ENCODE measurements at regions not wholly inside any gene's neighbourhood (a gene's known extent, or its start where the extent isn't known, plus 50 kb on each side); places are given as distances from the start of the nearest gene placed in this dataset.
"Not testable (repeated sequence)": the region's sequence is repeated elsewhere in the genome, so short reads cannot be mapped to it uniquely, and the experiment has no call there.

DNA sequence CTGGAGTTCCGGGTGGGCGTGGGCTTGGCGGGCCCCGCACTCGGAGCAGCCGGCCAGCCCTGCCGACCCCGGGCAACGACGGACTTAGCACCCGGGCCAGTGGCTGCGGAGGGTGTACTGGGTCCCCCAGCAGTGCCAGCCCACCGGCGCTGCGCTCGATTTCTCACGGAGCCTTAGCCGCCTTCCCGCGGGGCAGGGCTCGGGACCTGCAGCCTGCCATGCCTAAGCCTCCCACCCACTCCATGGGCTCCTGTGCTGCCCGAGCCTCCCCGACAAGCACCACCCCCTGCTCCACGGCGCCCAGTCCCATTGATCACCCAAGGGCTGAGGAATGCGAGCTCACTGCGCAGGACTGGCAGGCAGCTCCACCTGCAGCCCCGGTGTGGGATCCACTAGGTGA, 99.9 kb upstream of the SETBP1 start:
- peak; percentile 41 for DNase-seq (ENCODE audit: missing footprints)
- intact Hi-C loops (cut with DNase I); ATAC-seq: not testable (repeated sequence)

DNA sequence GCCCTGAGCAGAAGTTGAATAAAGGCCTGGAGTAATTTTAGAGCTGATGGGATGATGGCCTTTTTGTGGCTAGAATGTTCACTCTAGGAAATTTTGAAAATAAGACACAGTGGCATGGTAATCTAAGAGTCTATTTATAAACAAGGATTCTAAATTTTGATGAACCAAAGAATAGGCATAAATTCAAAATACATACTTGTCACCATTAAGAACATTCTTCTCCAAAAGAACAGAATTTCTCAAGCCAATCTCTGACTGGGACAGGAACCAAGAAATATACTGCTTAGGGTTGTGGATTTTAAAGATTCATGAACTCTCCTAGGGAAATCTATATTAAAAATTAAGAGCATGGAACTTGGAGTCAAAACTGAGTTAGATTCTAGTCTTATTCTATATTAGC, 98.2 kb upstream of the SETBP1 start:
- intact Hi-C loops (cut with DNase I): no loop called here

DNA sequence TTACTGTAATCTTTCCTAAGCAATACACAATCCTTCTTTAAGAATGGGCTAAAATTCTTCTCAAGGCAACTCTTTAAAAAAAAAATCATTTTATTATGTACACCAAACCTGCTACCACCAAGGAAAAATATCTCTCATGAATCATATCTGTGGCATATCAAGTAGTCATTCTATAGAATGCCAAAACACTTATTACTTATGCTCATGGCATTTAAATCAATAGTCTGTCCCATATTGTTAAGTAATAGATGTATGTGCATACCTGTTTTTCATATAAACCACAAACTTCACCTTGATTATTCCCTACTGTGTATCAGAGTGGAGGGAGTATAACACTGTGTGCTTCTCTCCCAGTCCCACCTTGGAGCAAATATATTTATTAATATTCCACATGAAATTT, 95.8 kb upstream of the SETBP1 start:
- ATAC-seq: no peak
- intact Hi-C loops (cut with DNase I): no loop called here
- DNase-seq (ENCODE audit: missing footprints): no peak

More for the DNA sequence above, 98.2 kb upstream of the SETBP1 start:
- ATAC-seq (no peak), DNase-seq (ENCODE audit: missing footprints) (no peak)

DNA sequence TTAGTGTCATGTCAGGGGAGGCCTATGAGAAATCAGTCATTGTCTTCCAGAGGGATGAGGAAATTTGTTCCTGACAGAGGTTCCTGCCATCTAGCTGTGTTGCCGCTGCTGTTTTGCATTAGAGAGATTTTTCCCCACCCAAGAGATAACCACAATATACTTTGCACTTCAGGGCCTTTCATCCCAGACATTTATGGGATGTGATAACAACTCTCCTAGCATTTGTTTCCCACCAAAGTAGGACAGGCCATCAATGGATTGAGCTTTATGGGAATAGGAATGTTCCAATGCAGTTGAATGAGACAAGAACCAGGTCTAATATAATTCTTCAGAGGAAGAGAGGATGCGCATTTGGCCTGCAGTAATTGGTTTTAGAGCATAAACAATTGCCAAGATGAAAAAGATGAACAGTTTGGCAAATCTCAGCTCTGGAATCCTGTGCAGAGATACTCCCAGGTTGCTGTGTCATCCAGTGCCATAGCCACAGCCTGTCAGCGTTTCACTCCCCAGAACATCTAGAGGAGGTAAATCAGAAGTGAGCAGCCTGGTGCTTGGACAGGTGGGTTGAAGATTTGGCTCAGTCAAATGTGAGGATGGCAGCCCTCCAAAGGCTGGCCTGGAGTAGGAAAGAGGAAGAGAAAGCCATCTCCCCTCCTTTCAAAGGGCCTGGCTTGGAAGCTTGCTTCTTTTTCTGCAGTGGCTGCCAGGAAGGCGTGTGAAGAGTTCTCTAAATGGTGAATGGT, 93.7 kb upstream of the SETBP1 start:
- DNase-seq (ENCODE audit: missing footprints) (no peak), ATAC-seq (no peak)
- intact Hi-C loops (cut with DNase I): no loop called here

- intact Hi-C loops (cut with DNase I): no loop called here
- ATAC-seq (no peak), DNase-seq (ENCODE audit: missing footprints) (no peak)
Observed at GRCh38 chr18:44588508-44588907, 92.2 kb upstream of the SETBP1 start.

DNA sequence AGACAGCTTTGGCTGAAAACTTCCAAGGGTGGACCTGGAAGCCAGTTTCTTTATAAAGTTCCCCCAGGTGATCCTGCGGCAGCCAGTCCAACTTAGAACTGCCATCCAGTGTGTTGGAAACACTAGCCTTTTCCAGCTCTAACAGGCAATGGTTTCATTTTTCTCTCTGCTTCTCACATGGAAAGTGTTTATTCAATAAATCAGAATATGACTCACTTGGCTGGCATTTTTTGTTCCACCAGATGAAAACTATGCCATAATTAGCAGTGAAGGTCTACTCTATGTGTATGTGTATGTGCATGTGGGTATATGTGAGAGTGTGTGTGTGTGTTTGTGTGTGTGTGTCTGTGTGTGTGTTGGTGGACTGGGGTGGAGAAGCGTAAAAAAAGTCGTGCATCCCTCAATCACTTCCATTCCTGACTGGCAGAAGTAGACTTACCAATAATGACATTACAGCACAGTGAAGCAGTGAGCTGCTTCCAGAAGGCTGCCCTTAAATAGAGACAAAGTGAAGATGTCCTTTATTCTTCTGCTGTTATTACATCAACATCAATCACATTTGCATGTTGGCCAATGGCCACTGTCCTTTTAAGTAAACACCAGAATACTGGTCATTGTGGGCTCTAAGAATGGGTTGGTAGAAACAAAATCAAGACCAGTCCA, 90.9 kb upstream of the SETBP1 start:
- ATAC-seq (no peak), DNase-seq (ENCODE audit: missing footprints) (no peak)
- intact Hi-C loops (cut with DNase I): loop anchor here (5.0 kb wide), 1 partner anchor 82 kb away; no protein-coding TSS in a partner anchor

DNA sequence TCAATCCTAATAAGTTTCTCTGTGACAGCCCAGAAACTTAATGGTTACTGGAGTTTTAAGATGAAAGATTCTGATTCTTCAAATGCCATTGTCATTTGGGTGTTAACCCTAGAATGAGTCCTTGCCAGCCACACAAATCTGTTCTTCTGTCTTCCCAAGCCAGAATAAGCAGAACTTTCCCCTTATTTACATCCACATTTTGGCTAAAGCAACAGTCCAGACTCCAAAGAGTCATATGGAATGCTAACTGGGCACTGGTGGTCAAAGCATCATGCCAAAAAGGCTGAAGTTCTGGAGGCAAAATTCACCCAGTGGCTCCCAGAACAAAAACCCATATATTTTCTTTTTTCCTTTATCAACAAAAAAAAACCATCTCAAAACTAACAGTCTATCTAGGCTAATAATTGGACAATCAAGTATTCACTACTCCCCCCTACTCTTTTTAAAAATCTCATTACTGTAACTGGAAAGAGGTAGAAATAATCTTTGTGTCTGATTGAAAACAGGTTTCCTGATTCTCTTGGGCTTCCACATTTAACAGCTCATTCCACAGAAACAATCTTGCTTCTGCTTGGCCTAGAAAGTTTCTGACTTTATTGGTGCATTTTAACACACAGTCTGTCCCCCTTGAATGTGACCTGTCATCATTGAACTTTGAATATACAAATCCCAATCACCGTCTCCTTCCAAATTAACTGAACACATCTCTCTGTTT, 89.6 kb upstream of the SETBP1 start:
- intact Hi-C loops (cut with DNase I): loop anchor here (5.0 kb wide), 1 partner anchor 81 kb away; no protein-coding TSS in a partner anchor
- DNase-seq (ENCODE audit: missing footprints) (no peak), ATAC-seq (no peak)

GRCh38 chr18:44592639-44593038, 88.0 kb upstream of the SETBP1 start:
- peak; percentile 83 for ATAC-seq
- intact Hi-C loops (cut with DNase I): loop anchor here (5.0 kb wide), 1 partner anchor 80 kb away; no protein-coding TSS in a partner anchor

DNA sequence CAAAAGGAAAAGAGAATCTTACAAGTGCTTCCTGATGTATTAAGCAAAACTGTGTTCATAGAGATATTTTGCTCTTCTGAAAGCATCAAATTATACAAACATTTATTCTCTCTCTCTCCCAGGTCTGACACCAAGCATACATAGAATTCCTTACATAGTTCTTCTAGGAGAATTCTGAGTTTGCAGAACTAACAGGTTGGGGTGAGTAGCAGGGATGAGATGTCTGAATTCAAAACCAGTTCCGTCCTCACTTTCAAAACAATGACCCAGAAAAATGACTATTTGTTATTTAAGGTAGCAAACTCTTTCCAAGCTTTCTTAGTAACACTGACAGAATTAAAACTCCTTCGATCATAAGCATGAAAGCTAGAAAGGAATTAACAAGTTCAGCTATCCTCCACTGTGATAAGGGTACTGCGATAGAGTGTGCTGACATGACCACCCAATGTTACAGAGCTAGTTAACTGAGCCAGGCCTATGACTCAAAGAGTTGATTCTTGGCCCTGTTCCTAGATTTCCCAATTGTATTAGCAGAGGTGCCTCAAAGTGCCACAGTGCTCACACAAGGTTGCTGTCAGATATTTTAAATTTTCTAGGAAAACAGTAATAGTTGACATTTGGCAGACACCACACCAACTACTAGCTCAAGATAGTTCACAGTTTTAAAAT, 85.8 kb upstream of the SETBP1 start:
- DNase-seq (ENCODE audit: missing footprints): no peak

More at GRCh38 chr18:44592639-44593038, 88.0 kb upstream of the SETBP1 start:
- no peak for DNase-seq (ENCODE audit: missing footprints)

GRCh38 chr18:44597797-44598196, 82.9 kb upstream of the SETBP1 start:
- DNase-seq (ENCODE audit: missing footprints): no peak
- intact Hi-C loops (cut with DNase I): no loop called here
- no peak for ATAC-seq

More for the DNA sequence above, 85.8 kb upstream of the SETBP1 start:
- intact Hi-C loops (cut with DNase I): loop anchor here (5.0 kb wide), 1 partner anchor 77 kb away; no protein-coding TSS in a partner anchor
- peak; percentile 75 for ATAC-seq

GRCh38 chr18:44598514-44598913, 82.2 kb upstream of the SETBP1 start:
- ATAC-seq (no peak), DNase-seq (ENCODE audit: missing footprints) (no peak)
- intact Hi-C loops (cut with DNase I): no loop called here

- ATAC-seq (peak; percentile 71), DNase-seq (ENCODE audit: missing footprints) (peak; percentile 34)
- intact Hi-C loops (cut with DNase I): no loop called here
Observed at GRCh38 chr18:44599412-44599811, 81.3 kb upstream of the SETBP1 start.

DNA sequence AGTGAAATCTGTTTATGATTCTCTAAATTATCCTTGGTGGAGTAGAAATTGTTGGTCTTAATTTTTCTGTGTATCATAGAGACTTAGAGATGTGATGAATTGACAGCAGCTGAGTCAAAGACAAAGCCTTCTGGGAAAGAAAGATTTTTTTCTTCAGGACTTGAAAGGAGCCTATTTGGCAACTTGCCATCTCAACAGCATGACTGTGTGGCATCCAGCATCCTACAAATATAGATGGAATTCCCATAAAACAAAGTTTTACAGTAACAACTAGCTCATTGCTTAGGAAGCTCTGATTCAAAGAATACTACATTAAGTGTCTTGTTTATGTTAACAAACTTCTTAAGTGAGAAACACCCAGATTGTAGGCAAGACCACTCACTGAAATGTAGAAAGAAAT, 79.2 kb upstream of the SETBP1 start:
- intact Hi-C loops (cut with DNase I): no loop called here
- ATAC-seq (no peak), DNase-seq (ENCODE audit: missing footprints) (no peak)

DNA sequence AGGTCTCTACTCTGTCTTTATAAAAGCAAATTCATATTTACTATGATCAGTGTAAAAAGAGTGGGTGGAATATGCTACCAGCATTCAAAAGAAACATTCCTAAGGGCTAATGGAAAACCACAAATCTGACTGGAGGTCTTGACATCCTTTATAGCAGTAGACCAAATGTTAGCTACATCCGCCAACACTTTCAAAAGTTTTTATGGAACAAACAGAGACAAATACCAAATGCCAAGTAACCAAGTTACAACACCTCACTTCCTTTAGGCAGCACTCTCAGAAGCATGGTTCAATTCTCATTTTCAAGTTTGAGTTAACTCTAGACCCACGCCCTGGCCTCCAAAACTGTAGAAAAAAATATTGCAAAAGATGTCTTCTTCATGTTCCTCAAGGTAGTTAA, 78.3 kb upstream of the SETBP1 start:
- DNase-seq (ENCODE audit: missing footprints) (no peak), ATAC-seq (no peak)
- intact Hi-C loops (cut with DNase I): no loop called here

GRCh38 chr18:44602845-44603244, 77.8 kb upstream of the SETBP1 start:
- DNase-seq (ENCODE audit: missing footprints): no peak
- intact Hi-C loops (cut with DNase I): no loop called here
- no peak for ATAC-seq

DNA sequence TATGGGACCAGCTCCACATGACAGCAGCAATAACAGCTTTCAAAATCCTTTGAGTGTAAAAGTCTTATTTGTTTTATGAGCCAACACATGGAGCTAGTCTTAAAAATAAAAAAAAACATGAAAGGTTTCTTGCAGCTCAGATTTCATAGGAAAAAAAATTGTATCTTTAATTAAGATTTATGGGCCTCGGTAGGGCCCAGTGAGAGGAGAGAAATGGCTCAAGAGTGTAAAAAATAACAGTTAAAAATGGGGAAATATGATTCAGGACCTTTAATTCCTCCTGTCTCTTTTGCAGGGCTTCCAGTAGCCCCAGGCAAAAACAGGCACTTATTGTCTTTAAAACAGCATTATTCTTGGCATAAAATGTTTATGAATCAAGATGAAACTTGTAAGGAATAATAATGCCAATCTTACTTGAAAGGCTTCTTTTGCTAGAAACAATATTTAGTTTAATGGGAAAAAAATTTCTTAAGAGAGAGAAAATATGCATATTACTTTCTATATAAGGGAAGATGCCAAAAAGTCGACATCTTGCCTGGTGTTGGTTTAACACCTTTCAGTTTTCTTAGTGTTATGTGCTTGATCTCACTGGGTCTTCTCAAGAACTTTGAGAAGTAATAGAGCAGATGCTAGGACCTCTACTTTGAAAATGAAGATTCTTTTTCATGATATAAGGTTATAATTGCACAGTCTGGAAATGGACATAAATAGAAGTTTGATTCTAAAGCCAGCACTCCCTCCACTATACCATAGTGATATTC, 71.3 kb upstream of the SETBP1 start:
- intact Hi-C loops (cut with DNase I): no loop called here
- ATAC-seq: no peak
- no peak for DNase-seq (ENCODE audit: missing footprints)

DNA sequence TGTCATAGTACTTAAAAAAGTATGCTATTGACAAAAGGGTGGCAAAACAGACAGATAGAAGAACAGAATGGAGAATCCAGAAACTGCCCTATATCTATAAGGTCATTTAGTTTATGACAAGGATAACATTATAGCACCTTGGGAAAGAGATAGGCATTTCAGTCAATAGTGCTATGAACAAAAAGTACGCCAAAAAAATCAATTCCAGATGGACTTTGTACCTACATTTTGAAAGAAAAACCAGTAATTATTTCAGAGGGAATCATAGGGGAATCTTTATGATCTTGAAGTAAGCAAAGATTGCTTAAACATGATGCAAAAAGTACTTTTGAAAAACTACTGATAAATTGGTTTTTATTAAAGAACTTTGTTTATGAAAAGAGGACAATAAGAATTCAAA, 59.9 kb upstream of the SETBP1 start:
- intact Hi-C loops (cut with DNase I): no loop called here
- DNase-seq (ENCODE audit: missing footprints): no peak
- no peak for ATAC-seq

- ATAC-seq (no peak), DNase-seq (ENCODE audit: missing footprints) (no peak)
- intact Hi-C loops (cut with DNase I): no loop called here
Observed at GRCh38 chr18:44624052-44624451, 56.6 kb upstream of the SETBP1 start.
